HUES64 (cell line): ENCODE measurements at regions not wholly inside any gene's neighbourhood (a gene's known extent, or its start where the extent isn't known, plus 50 kb on each side); places are given as distances from the start of the nearest gene placed in this dataset.
"Not testable (repeated sequence)": the region's sequence is repeated elsewhere in the genome, so short reads cannot be mapped to it uniquely, and the experiment has no call there.

Source experiments
- H3K27ac ChIP-seq: 2 replicates; pipeline ENCODE4 v1.7.0; 2013; ENCODE audit warnings: low read depth, low read length, inconsistent platforms
- H3K27me3 ChIP-seq: 2 replicates; pipeline ENCODE4 v1.6.1; 2013; ENCODE audit warnings: mild to moderate bottlenecking, low read length; ENCODE audit not compliant: insufficient read depth
- H3K36me3 ChIP-seq: 2 replicates; pipeline ENCODE4 v1.6.1; 2013; ENCODE audit warnings: mild to moderate bottlenecking, low read length; ENCODE audit not compliant: insufficient read depth
- H3K4me1 ChIP-seq: 2 replicates; pipeline ENCODE4 v1.6.1; 2013; ENCODE audit warnings: mild to moderate bottlenecking, low read length, moderate library complexity; ENCODE audit not compliant: insufficient read depth
- H3K4me3 ChIP-seq: 2 replicates; pipeline ENCODE4 v1.5.1; 2013; ENCODE audit warnings: mild to moderate bottlenecking, low read length, moderate library complexity
- H3K9ac ChIP-seq: 2 replicates; pipeline ENCODE4 v1.6.1; 2013; ENCODE audit warnings: mild to moderate bottlenecking, low read depth, low read length
- H3K9me3 ChIP-seq: 2 replicates; pipeline ENCODE4 v1.6.1; 2013; ENCODE audit warnings: low read depth, low read length; ENCODE audit not compliant: insufficient read depth
- WGBS: fragments of 150-250, 120-280 bp; methylation state at CpG from one replicate; pipeline ENCODE4 v1.1.7; 2013; ENCODE audit warnings: missing lambda C conversion rate; 5-methylcytosine and 5-hydroxymethylcytosine counted together

GRCh38 chr5:82513738-82514137 lies 235.6 kb upstream of the RPS23 start:
- Histone ChIP-seq H3K27ac (no peak overlapping the region), H3K9ac (no peak overlapping the region; the same call in 1 of the 2 replicates), H3K4me1 (peaks cover 9% of the 10 kb centered on the region), H3K4me3 (no peak overlapping the region), H3K27me3 (no peaks in the 10 kb centered on the region), H3K9me3 (no peaks in the 10 kb centered on the region), H3K36me3 (no peaks in the 10 kb centered on the region)
- WGBS, result 93% methylated on average over 5 of the region's 5 CpGs

GRCh38 chr5:82512025-82512424 lies 233.9 kb upstream of the RPS23 start:
- 68% methylated on average over 1 of the region's 2 CpGs for WGBS
- Histone ChIP-seq H3K4me1 (peaks cover 9% of the 10 kb centered on the region), H3K9ac (no peak overlapping the region), H3K9me3 (no peaks in the 10 kb centered on the region), H3K36me3 (no peaks in the 10 kb centered on the region), H3K27me3 (no peaks in the 10 kb centered on the region), H3K4me3 (no peak overlapping the region), H3K27ac (no peak overlapping the region)

- H3K4me1 ChIP-seq, result peaks cover 9% of the 10 kb centered on the region
- H3K27me3 ChIP-seq, result no peaks in the 10 kb centered on the region
- WGBS, result 97% methylated on average over 3 of the region's 3 CpGs
- H3K4me3 ChIP-seq, result no peak overlapping the region
- H3K9me3 ChIP-seq, result peaks cover 3% of the 10 kb centered on the region; the same call in 1 of the 2 replicates
- no peak overlapping the region for H3K9ac ChIP-seq
- H3K27ac ChIP-seq, result no peak overlapping the region
- H3K36me3 ChIP-seq, result no peaks in the 10 kb centered on the region
Observed at GRCh38 chr5:82511134-82511533, 233.0 kb upstream of the RPS23 start.

GRCh38 chr5:82509762-82510161 lies 231.6 kb upstream of the RPS23 start:
- H3K27me3 ChIP-seq, result no peaks in the 10 kb centered on the region
- no peak overlapping the region for H3K27ac ChIP-seq
- peaks cover 3% of the 10 kb centered on the region; the same call in 1 of the 2 replicates for H3K9me3 ChIP-seq
- WGBS, result 20% methylated on average over 1 of the region's 1 CpG
- H3K9ac ChIP-seq, result no peak overlapping the region
- no peaks in the 10 kb centered on the region for H3K36me3 ChIP-seq
- no peak overlapping the region for H3K4me3 ChIP-seq
- peaks cover 9% of the 10 kb centered on the region for H3K4me1 ChIP-seq

GRCh38 chr5:82506390-82506789 lies 228.2 kb upstream of the RPS23 start:
- WGBS, result 92% methylated on average over 2 of the region's 3 CpGs
- H3K27me3 ChIP-seq, H3K4me1 ChIP-seq, H3K27ac ChIP-seq, H3K36me3 ChIP-seq, H3K9me3 ChIP-seq, H3K9ac ChIP-seq, H3K4me3 ChIP-seq: not testable (repeated sequence)

- Histone ChIP-seq H3K27me3 (no peaks in the 10 kb centered on the region), H3K9ac (no peak overlapping the region), H3K4me3 (no peak overlapping the region), H3K27ac (no peak overlapping the region), H3K4me1 (no peaks in the 10 kb centered on the region), H3K36me3 (no peaks in the 10 kb centered on the region), H3K9me3 (no peaks in the 10 kb centered on the region)
- WGBS, result 98% methylated on average over 2 of the region's 2 CpGs
Observed at GRCh38 chr5:82499725-82500244, 221.6 kb upstream of the RPS23 start.

- Histone ChIP-seq H3K4me3 (no peak overlapping the region), H3K36me3 (no peaks in the 10 kb centered on the region), H3K27ac (no peak overlapping the region), H3K27me3 (no peaks in the 10 kb centered on the region), H3K9me3 (no peaks in the 10 kb centered on the region), H3K4me1 (no peaks in the 10 kb centered on the region), H3K9ac (no peak overlapping the region)
Observed at GRCh38 chr5:82497242-82497641, 219.1 kb upstream of the RPS23 start.

GRCh38 chr5:82494942-82495341 lies 216.8 kb upstream of the RPS23 start:
- H3K27ac ChIP-seq, result no peak overlapping the region
- H3K9me3 ChIP-seq, result no peaks in the 10 kb centered on the region
- no peak overlapping the region for H3K9ac ChIP-seq
- no peaks in the 10 kb centered on the region for H3K36me3 ChIP-seq
- no peak overlapping the region for H3K4me3 ChIP-seq
- no peaks in the 10 kb centered on the region for H3K27me3 ChIP-seq
- no peaks in the 10 kb centered on the region for H3K4me1 ChIP-seq

GRCh38 chr5:82493221-82493620 lies 215.1 kb upstream of the RPS23 start:
- no peaks in the 10 kb centered on the region for H3K36me3 ChIP-seq
- no peak overlapping the region for H3K9ac ChIP-seq
- H3K27me3 ChIP-seq, result no peaks in the 10 kb centered on the region
- H3K4me3 ChIP-seq, result no peak overlapping the region
- no peak overlapping the region for H3K27ac ChIP-seq
- H3K4me1 ChIP-seq, result no peaks in the 10 kb centered on the region
- no peaks in the 10 kb centered on the region for H3K9me3 ChIP-seq

- no peak overlapping the region for H3K27ac ChIP-seq
- no peaks in the 10 kb centered on the region for H3K4me1 ChIP-seq
- no peak overlapping the region for H3K4me3 ChIP-seq
- no peaks in the 10 kb centered on the region for H3K36me3 ChIP-seq
- WGBS, result 100% methylated on average over 1 of the region's 1 CpG
- no peaks in the 10 kb centered on the region for H3K27me3 ChIP-seq
- H3K9ac ChIP-seq, result no peak overlapping the region
- no peaks in the 10 kb centered on the region for H3K9me3 ChIP-seq
Observed at GRCh38 chr5:82491397-82491796, 213.2 kb upstream of the RPS23 start.

GRCh38 chr5:82489683-82490082 lies 211.5 kb upstream of the RPS23 start:
- H3K4me3 ChIP-seq, result no peak overlapping the region
- 93% methylated on average over 1 of the region's 1 CpG for WGBS
- H3K4me1 ChIP-seq, result no peaks in the 10 kb centered on the region
- no peaks in the 10 kb centered on the region for H3K9me3 ChIP-seq
- no peaks in the 10 kb centered on the region for H3K36me3 ChIP-seq
- H3K27me3 ChIP-seq, result no peaks in the 10 kb centered on the region
- H3K27ac ChIP-seq, result no peak overlapping the region
- no peak overlapping the region for H3K9ac ChIP-seq

GRCh38 chr5:82487131-82487530 lies 209.0 kb upstream of the RPS23 start:
- no peaks in the 10 kb centered on the region for H3K4me1 ChIP-seq
- H3K27ac ChIP-seq, result no peak overlapping the region
- WGBS, result 93% methylated on average over 3 of the region's 3 CpGs
- no peak overlapping the region for H3K4me3 ChIP-seq
- H3K9ac ChIP-seq, result no peak overlapping the region
- H3K27me3 ChIP-seq, result no peaks in the 10 kb centered on the region
- no peaks in the 10 kb centered on the region for H3K36me3 ChIP-seq
- no peaks in the 10 kb centered on the region for H3K9me3 ChIP-seq
